ENCODE measurements at regions not wholly inside any gene's neighbourhood (a gene's known extent, or its start where the extent isn't known, plus 50 kb on each side); places are given as distances from the start of the nearest gene placed in this dataset.

- TF ChIP-seq ZC3H10 (CRISPR knock-in tag; IDR thresholded peaks at IDR 0.05) (no peak), TSHZ2 (CRISPR knock-in tag; IDR thresholded peaks at IDR 0.05) (no peak), CSDC2 (CRISPR knock-in tag; IDR thresholded peaks at IDR 0.05) (no peak), ARNTL (CRISPR knock-in tag; IDR thresholded peaks at IDR 0.05; ENCODE audit: borderline replicate concordance, low read depth) (no peak), ISL1 (CRISPR knock-in tag; IDR thresholded peaks at IDR 0.05) (no peak), ZFP30 (CRISPR knock-in tag; IDR thresholded peaks at IDR 0.05) (no peak), GLIS3 (CRISPR knock-in tag; IDR thresholded peaks at IDR 0.05) (no peak), SNAI2 (CRISPR knock-in tag; IDR thresholded peaks at IDR 0.05) (no peak)
- no peak for ATAC-seq
Measured at GRCh38 chr9:13957089-13957488, 356.9 kb downstream of the NFIB start.

- ATAC-seq = no peak
- no peak for TF ChIP-seq ZFP30 (CRISPR knock-in tag; IDR thresholded peaks at IDR 0.05)
- TF ChIP-seq RARB (CRISPR knock-in tag; IDR thresholded peaks at IDR 0.05) = no peak
- TF ChIP-seq ARNTL (CRISPR knock-in tag; IDR thresholded peaks at IDR 0.05; ENCODE audit: borderline replicate concordance, low read depth) = no peak
- TF ChIP-seq PPARA (CRISPR knock-in tag; IDR thresholded peaks at IDR 0.05; ENCODE audit: borderline replicate concordance) = no peak
- TF ChIP-seq GLIS3 (CRISPR knock-in tag; IDR thresholded peaks at IDR 0.05) = no peak
- TF ChIP-seq ZNF565 (CRISPR knock-in tag; conservative IDR thresholded peaks at IDR 0.05; ENCODE audit: low read depth) = no peak
- no peak for TF ChIP-seq CSDC2 (CRISPR knock-in tag; IDR thresholded peaks at IDR 0.05)
- no peak for TF ChIP-seq ESRRG (CRISPR knock-in tag; IDR thresholded peaks at IDR 0.05)
- no peak for TF ChIP-seq BACH2 (CRISPR knock-in tag; IDR thresholded peaks at IDR 0.05; ENCODE audit: borderline replicate concordance)
- TF ChIP-seq TSHZ2 (CRISPR knock-in tag; IDR thresholded peaks at IDR 0.05) = no peak
Measured at GRCh38 chr9:13956107-13956506, 357.8 kb downstream of the NFIB start.

GRCh38 chr9:13952906-13953305, 361.0 kb downstream of the NFIB start:
- ATAC-seq = no peak
- no peak for TF ChIP-seq ZNF8 (CRISPR knock-in tag; IDR thresholded peaks at IDR 0.05)
- no peak for TF ChIP-seq ZFP3 (CRISPR knock-in tag; IDR thresholded peaks at IDR 0.05)
- TF ChIP-seq ZFP30 (CRISPR knock-in tag; IDR thresholded peaks at IDR 0.05) = no peak
- TF ChIP-seq ARNTL (CRISPR knock-in tag; IDR thresholded peaks at IDR 0.05; ENCODE audit: borderline replicate concordance, low read depth) = no peak

- TF ChIP-seq OSR1 (CRISPR knock-in tag; IDR thresholded peaks at IDR 0.05) (no peak), PPARA (CRISPR knock-in tag; IDR thresholded peaks at IDR 0.05; ENCODE audit: borderline replicate concordance) (no peak), CSRNP3 (CRISPR knock-in tag; IDR thresholded peaks at IDR 0.05) (no peak), ESRRG (CRISPR knock-in tag; IDR thresholded peaks at IDR 0.05) (no peak), PATZ1 (CRISPR knock-in tag; IDR thresholded peaks at IDR 0.05; ENCODE audit: borderline replicate concordance) (no peak), CSDC2 (CRISPR knock-in tag; IDR thresholded peaks at IDR 0.05) (no peak), ZNF8 (CRISPR knock-in tag; IDR thresholded peaks at IDR 0.05) (no peak), ZFP3 (CRISPR knock-in tag; IDR thresholded peaks at IDR 0.05) (no peak)
- ATAC-seq = no peak
Measured at GRCh38 chr9:13948037-13948436, 365.9 kb downstream of the NFIB start.

Measured in SK-N-SH treated with all-trans-retinoic acid at 6 μM for 48 hours (cell line).